ENCODE measurements at regions not wholly inside any gene's neighbourhood (a gene's known extent, or its start where the extent isn't known, plus 50 kb on each side); places are given as distances from the start of the nearest gene placed in this dataset.

DNA sequence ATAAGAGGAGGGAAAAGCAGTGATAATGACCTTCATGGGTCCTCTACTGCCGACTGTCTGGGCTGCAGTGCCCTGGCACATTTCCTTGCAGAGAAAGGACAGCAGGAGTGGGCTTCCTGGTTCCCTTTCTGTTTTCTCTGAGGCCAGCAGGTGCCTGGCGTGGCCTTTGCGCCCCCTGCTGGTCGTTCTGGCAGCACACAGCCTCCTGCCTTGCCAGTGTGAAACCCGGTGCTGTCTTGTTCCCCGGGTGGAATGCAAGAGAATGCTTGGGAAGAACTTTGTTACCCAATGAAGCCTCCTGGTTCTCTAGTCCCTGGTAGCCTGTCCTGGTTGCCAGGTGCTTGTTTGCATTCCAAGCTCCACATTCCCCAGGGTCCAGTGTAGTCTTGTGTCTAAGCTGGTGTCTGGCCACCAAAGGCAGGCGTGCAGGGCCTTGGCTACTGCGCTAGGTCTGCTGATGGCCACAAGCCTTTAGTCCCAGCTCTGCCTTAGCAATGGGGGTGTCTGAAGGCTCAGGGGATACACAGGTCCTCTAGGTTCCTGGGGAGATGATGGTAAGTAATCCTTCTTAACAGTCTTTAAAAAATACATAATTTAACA lies 1392.4 kb upstream of the TMEM132C start:
- TF ChIP-seq, protein P1, sequence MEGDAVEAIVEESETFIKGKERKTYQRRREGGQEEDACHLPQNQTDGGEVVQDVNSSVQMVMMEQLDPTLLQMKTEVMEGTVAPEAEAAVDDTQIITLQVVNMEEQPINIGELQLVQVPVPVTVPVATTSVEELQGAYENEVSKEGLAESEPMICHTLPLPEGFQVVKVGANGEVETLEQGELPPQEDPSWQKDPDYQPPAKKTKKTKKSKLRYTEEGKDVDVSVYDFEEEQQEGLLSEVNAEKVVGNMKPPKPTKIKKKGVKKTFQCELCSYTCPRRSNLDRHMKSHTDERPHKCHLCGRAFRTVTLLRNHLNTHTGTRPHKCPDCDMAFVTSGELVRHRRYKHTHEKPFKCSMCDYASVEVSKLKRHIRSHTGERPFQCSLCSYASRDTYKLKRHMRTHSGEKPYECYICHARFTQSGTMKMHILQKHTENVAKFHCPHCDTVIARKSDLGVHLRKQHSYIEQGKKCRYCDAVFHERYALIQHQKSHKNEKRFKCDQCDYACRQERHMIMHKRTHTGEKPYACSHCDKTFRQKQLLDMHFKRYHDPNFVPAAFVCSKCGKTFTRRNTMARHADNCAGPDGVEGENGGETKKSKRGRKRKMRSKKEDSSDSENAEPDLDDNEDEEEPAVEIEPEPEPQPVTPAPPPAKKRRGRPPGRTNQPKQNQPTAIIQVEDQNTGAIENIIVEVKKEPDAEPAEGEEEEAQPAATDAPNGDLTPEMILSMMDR (IDR thresholded peaks at IDR 0.05) = peak; percentile 52 to 83 (median 73)
- no peak for TF ChIP-seq POLR2A (IDR thresholded peaks at IDR 0.05)

Measured in adrenal gland (tissue), 5 donors.